Panc1 (cell line): ENCODE measurements at regions not wholly inside any gene's neighbourhood (a gene's known extent, or its start where the extent isn't known, plus 50 kb on each side); places are given as distances from the start of the nearest gene placed in this dataset.

Experiments
- ATAC-seq: fragments of 200-7000 bp; cut with Tn5 transposase; 2 replicates; pipeline ENCODE4 v1.9.1; 2020; ENCODE audit warnings: mild to moderate bottlenecking, moderate library complexity
- BruUV-seq: library from RNA; stranded (reverse); fragments of 400-500 nt; replicated peaks from 2 replicates; lab custom pipeline; 2021; lab: Mats Ljungman, UMichigan
- CTCF ChIA-PET: fragments of 300-600 bp; sonication (Branson Sonifier 250); formaldehyde crosslinking; loops from one replicate; lab custom pipeline; 2022; ENCODE audit warnings: antibody characterized with exemption; lab: Charles Lee
- POLR2A ChIA-PET: fragments of 300-600 bp; sonication (Branson Sonifier 250); formaldehyde crosslinking; loops from one replicate; lab custom pipeline; 2022; ENCODE audit warnings: antibody characterized with exemption; lab: Charles Lee
- DNase-seq: peaks from one replicate; pipeline ENCODE4 v3.0.0-alpha.2; 2010; ENCODE audit warnings: low read depth, low spot score
- H3K27ac ChIP-seq: 2 replicates; pipeline ENCODE4 v1.5.1; 2011; ENCODE audit warnings: mild to moderate bottlenecking, low read length, inconsistent platforms
- H3K27me3 ChIP-seq: fragments of 200-500 bp; sonication (Bioruptor generic); 2 replicates; pipeline ENCODE4 v1.6.0; 2014; ENCODE audit warnings: low read length, inconsistent platforms; ENCODE audit not compliant: control insufficient read depth, insufficient read depth
- H3K36me3 ChIP-seq: fragments of 200-500 bp; sonication (Bioruptor generic); 2 replicates; pipeline ENCODE4 v1.5.1; 2014; ENCODE audit warnings: inconsistent platforms, mild to moderate bottlenecking, low read length, moderate library complexity; ENCODE audit not compliant: control insufficient read depth, insufficient read depth
- H3K4me1 ChIP-seq: 2 replicates; pipeline ENCODE4 v1.5.1; 2011; ENCODE audit warnings: inconsistent platforms, mild to moderate bottlenecking, low read length, moderate library complexity; ENCODE audit not compliant: control insufficient read depth, insufficient read depth
- H3K4me3 ChIP-seq, 2 experiments: 2 replicates each; pipeline ENCODE4 v1.5.1; 2011 to 2012; ENCODE audit warnings: low read depth in 2 of 2, low read length in 2 of 2, mild to moderate bottlenecking in 2 of 2, inconsistent platforms in 1 of 2, moderate library complexity in 1 of 2
- H3K9me3 ChIP-seq: fragments of 200-500 bp; sonication (Bioruptor generic); 2 replicates; pipeline ENCODE4 v1.5.1; 2014; ENCODE audit warnings: low read depth, mild to moderate bottlenecking, inconsistent platforms, low read length, moderate library complexity; ENCODE audit not compliant: control insufficient read depth, insufficient read depth
- POLR2AphosphoS5 ChIP-seq: IDR thresholded peaks from 2 replicates; pipeline ENCODE4 v1.6.1; 2012; ENCODE audit warnings: mild to moderate bottlenecking, low read depth, low read length, moderate library complexity
- SIN3A ChIP-seq: IDR thresholded peaks from 2 replicates; pipeline ENCODE4 v1.6.1; 2012; ENCODE audit warnings: low read depth, mild to moderate bottlenecking, low read length, moderate library complexity, borderline replicate concordance; ENCODE audit not compliant: insufficient read depth
- TCF7L2 ChIP-seq: IDR thresholded peaks from 2 replicates; pipeline ENCODE4 v1.6.1; 2011; ENCODE audit warnings: mild to moderate bottlenecking, low read depth, low read length, inconsistent platforms
- in situ Hi-C: cut with HindIII; loops from 2 replicates; pipeline ENCODE4 v1.10.0; 2016; ENCODE audit warnings: low sequenced_read_pairs, low pct_unique_long_range_greater_than_20kb
- intact Hi-C: fragments of 100-400 bp; cut with micrococcal nuclease; formaldehyde crosslinking; loops from one replicate; pipeline ENCODE4 v1.10.0; 2022; ENCODE audit not compliant: unreplicated experiment
- TF ChIP-seq, protein P1 (sequence below): fragments of 450-650 bp; IDR thresholded peaks from 2 replicates; pipeline ENCODE4 v1.5.1; 2017; ENCODE audit warnings: mild to moderate bottlenecking
- TF ChIP-seq, protein P2 (sequence below), 2 experiments: IDR thresholded peaks; 2 replicates each; pipeline ENCODE4 v1.6.1; 2011 to 2012; ENCODE audit warnings: low read depth in 2 of 2, control low read depth in 1 of 2, low read length in 1 of 2, mild to moderate bottlenecking in 1 of 2, moderate library complexity in 1 of 2; ENCODE audit not compliant: insufficient read depth in 1 of 2

GRCh38 chr3:68535782-68536181 is 396.6 kb downstream of the TAFA4 start:
- Histone ChIP-seq H3K4me3 (no peak overlapping the region), H3K36me3 (no peaks in the 10 kb centered on the region), H3K9me3 (no peaks in the 10 kb centered on the region), H3K27ac (no peak overlapping the region), H3K4me1 (no peaks in the 10 kb centered on the region), H3K27me3 (no peaks in the 10 kb centered on the region)
- intact Hi-C loops, result no loop called here
- DNase-seq (no peak), ATAC-seq (no peak)
- in situ Hi-C loops, result no loop called here
- ChIA-PET CTCF (no interaction called here), POLR2A (no interaction called here)
- BruUV-seq, result no TSS peak
- TF ChIP-seq SIN3A (no peak), TCF7L2 (no peak), POLR2AphosphoS5 (no peak)
- TF ChIP-seq, protein P1, sequence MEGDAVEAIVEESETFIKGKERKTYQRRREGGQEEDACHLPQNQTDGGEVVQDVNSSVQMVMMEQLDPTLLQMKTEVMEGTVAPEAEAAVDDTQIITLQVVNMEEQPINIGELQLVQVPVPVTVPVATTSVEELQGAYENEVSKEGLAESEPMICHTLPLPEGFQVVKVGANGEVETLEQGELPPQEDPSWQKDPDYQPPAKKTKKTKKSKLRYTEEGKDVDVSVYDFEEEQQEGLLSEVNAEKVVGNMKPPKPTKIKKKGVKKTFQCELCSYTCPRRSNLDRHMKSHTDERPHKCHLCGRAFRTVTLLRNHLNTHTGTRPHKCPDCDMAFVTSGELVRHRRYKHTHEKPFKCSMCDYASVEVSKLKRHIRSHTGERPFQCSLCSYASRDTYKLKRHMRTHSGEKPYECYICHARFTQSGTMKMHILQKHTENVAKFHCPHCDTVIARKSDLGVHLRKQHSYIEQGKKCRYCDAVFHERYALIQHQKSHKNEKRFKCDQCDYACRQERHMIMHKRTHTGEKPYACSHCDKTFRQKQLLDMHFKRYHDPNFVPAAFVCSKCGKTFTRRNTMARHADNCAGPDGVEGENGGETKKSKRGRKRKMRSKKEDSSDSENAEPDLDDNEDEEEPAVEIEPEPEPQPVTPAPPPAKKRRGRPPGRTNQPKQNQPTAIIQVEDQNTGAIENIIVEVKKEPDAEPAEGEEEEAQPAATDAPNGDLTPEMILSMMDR, result no peak
- TF ChIP-seq, protein P2, sequence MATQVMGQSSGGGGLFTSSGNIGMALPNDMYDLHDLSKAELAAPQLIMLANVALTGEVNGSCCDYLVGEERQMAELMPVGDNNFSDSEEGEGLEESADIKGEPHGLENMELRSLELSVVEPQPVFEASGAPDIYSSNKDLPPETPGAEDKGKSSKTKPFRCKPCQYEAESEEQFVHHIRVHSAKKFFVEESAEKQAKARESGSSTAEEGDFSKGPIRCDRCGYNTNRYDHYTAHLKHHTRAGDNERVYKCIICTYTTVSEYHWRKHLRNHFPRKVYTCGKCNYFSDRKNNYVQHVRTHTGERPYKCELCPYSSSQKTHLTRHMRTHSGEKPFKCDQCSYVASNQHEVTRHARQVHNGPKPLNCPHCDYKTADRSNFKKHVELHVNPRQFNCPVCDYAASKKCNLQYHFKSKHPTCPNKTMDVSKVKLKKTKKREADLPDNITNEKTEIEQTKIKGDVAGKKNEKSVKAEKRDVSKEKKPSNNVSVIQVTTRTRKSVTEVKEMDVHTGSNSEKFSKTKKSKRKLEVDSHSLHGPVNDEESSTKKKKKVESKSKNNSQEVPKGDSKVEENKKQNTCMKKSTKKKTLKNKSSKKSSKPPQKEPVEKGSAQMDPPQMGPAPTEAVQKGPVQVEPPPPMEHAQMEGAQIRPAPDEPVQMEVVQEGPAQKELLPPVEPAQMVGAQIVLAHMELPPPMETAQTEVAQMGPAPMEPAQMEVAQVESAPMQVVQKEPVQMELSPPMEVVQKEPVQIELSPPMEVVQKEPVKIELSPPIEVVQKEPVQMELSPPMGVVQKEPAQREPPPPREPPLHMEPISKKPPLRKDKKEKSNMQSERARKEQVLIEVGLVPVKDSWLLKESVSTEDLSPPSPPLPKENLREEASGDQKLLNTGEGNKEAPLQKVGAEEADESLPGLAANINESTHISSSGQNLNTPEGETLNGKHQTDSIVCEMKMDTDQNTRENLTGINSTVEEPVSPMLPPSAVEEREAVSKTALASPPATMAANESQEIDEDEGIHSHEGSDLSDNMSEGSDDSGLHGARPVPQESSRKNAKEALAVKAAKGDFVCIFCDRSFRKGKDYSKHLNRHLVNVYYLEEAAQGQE (IDR thresholded peaks at IDR 0.05; ENCODE audit: insufficient read depth in 1 of 2, low read depth in 2 of 2, low read length in 1 of 2), result no peak

DNA sequence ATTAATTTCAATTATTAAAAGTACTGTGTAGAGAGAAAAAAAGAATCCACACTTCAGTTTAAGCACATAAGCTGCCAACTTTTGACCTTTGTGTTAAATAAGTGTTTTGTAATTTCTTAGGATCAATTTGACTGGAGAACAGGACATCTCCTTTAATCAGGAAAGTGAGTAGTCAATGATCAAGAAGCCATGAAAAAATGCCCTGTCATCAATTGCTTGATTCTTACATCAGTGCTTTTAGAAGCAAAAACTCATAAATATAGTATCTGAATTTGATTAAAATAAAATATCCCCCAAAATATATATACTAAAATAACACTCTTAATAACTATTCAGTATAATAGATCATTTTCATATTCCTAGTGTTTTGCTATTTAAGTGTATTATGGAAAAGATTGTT is 409.0 kb downstream of the TAFA4 start:
- CTCF ChIA-PET, result no interaction called here
- no peaks in the 10 kb centered on the region for H3K27me3 ChIP-seq
- TF ChIP-seq, protein P1, result no peak
- TF ChIP-seq, protein P2 (IDR thresholded peaks at IDR 0.05; ENCODE audit: insufficient read depth in 1 of 2, low read depth in 2 of 2, low read length in 1 of 2), result no peak
- TF ChIP-seq SIN3A, result no peak
- TF ChIP-seq TCF7L2, result no peak
- no peak for TF ChIP-seq POLR2AphosphoS5
- in situ Hi-C loops, result no loop called here
- intact Hi-C loops, result no loop called here
- H3K4me1 ChIP-seq, result no peaks in the 10 kb centered on the region
- no peak for ATAC-seq
- no peaks in the 10 kb centered on the region for H3K9me3 ChIP-seq
- POLR2A ChIA-PET, result no interaction called here
- H3K4me3 ChIP-seq, result no peak overlapping the region
- DNase-seq, result no peak
- no TSS peak for BruUV-seq
- no peaks in the 10 kb centered on the region for H3K36me3 ChIP-seq
- H3K27ac ChIP-seq, result no peak overlapping the region
